A549 (cell line): ENCODE measurements at regions not wholly inside any gene's neighbourhood (a gene's known extent, or its start where the extent isn't known, plus 50 kb on each side); places are given as distances from the start of the nearest gene placed in this dataset.

Source experiments
- ATAC-seq, 2 experiments: fragments of 200-7000 bp in 1 of 2; fragments of >200 bp in 1 of 2; cut with Nextera tagmentation in 1 of 2; cut with Tn5 transposase in 1 of 2; 3 replicates each; pipeline versions ENCODE4 v1.8.0 to v1.9.1; 2018 to 2020; ENCODE audit warnings: mild to moderate bottlenecking in 1 of 2, moderate library complexity in 1 of 2
- CTCF ChIA-PET: fragments of 300-600 bp; sonication (Branson Sonifier 250); formaldehyde crosslinking; extraction: SDS; loops from one replicate; lab custom pipeline; 2021; ENCODE audit warnings: antibody characterized with exemption, inconsistent platforms; lab: Yijun Ruan, JAX
- POLR2A ChIA-PET: fragments of 350-600 bp; formaldehyde crosslinking; extraction: SDS; loops from one replicate; lab custom pipeline; 2021; ENCODE audit warnings: antibody characterized with exemption, inconsistent platforms; lab: Yijun Ruan, JAX
- DNase-seq, 2 experiments: peaks; one replicate each; pipeline versions ENCODE4 v3.0.0 to v3.0.0-alpha.2; 2011 to 2016; ENCODE audit warnings: low read depth in 1 of 2, low spot score in 1 of 2
- FAIRE-seq: peaks from 2 replicates; lab custom pipeline; 2011; peaks lifted over from hg19 to GRCh38; lab: Jason Lieb, UNC
- H3K27ac ChIP-seq, 2 experiments: fragments of >200 bp; sonication (Bioruptor Twin); formaldehyde crosslinking; 3 replicates each; pipeline ENCODE4 v1.5.1; 2016 to 2017
- H3K4me1 ChIP-seq: fragments of >200 bp; sonication (Bioruptor Twin); formaldehyde crosslinking; 3 replicates; pipeline ENCODE4 v1.6.1; 2016
- H3K4me2 ChIP-seq: fragments of >200 bp; sonication (Bioruptor Twin); formaldehyde crosslinking; 3 replicates; pipeline ENCODE4 v1.6.1; 2016
- H3K4me3 ChIP-seq: fragments of >200 bp; sonication (Bioruptor Twin); formaldehyde crosslinking; 3 replicates; pipeline ENCODE4 v1.5.1; 2016
- H3K9me3 ChIP-seq: fragments of >200 bp; sonication (Bioruptor Twin); formaldehyde crosslinking; 3 replicates; pipeline ENCODE4 v1.6.1; 2016
- ATOH8 ChIP-seq: fragments of 250-450 bp; sonication (Bioruptor Pico); IDR thresholded peaks from 2 replicates; pipeline ENCODE4 v1.5.0; 2020; ENCODE audit warnings: low read depth, mild to moderate bottlenecking, moderate library complexity
- BHLHE40 ChIP-seq: IDR thresholded peaks from 2 replicates; pipeline ENCODE4 v1.6.1; 2012; ENCODE audit warnings: low read depth, low read length, inconsistent platforms
- CHD2 ChIP-seq: fragments of 150-350 bp; IDR thresholded peaks from 2 replicates; pipeline ENCODE4 v1.6.1; 2014; ENCODE audit warnings: low read length; ENCODE audit not compliant: partially characterized antibody
- CTCF ChIP-seq: fragments of >200 bp; sonication (Bioruptor Twin); formaldehyde crosslinking; IDR thresholded peaks from 3 replicates; pipeline ENCODE4 v1.5.1; 2016
- E2F6 ChIP-seq: IDR thresholded peaks from 2 replicates; pipeline ENCODE4 v1.6.1; 2012; ENCODE audit warnings: low read depth, borderline replicate concordance
- EHF ChIP-seq: fragments of 250-450 bp; sonication (Bioruptor Pico); IDR thresholded peaks from 2 replicates; pipeline ENCODE4 v1.5.0; 2020; ENCODE audit warnings: mild to moderate bottlenecking
- EHMT2 ChIP-seq: fragments of 200-600 bp; sonication (generic); IDR thresholded peaks from 2 replicates; pipeline ENCODE4 v1.6.1; 2016; ENCODE audit warnings: antibody characterized with exemption, low read depth, mild to moderate bottlenecking, moderate library complexity
- ELK1 ChIP-seq: fragments of 150-350 bp; IDR thresholded peaks from 2 replicates; pipeline ENCODE4 v1.6.1; 2014; ENCODE audit warnings: low read depth, mild to moderate bottlenecking, low read length
- FOSB ChIP-seq: fragments of 250-450 bp; sonication (Bioruptor Pico); IDR thresholded peaks from 2 replicates; pipeline ENCODE4 v1.5.0; 2020; ENCODE audit warnings: mild to moderate bottlenecking, moderate library complexity
- HEYL ChIP-seq: fragments of 250-450 bp; sonication (Bioruptor Pico); IDR thresholded peaks from 2 replicates; pipeline ENCODE4 v1.8.0; 2021; ENCODE audit warnings: mild to moderate bottlenecking, moderate library complexity
- HOXB5 ChIP-seq: fragments of 250-450 bp; sonication (Bioruptor Pico); IDR thresholded peaks from 2 replicates; pipeline ENCODE4 v1.5.0; 2020; ENCODE audit warnings: mild to moderate bottlenecking, moderate library complexity
- JUN ChIP-seq, 2 experiments: fragments of >200 bp; sonication (Bioruptor Twin); formaldehyde crosslinking; IDR thresholded peaks; 2 replicates in 1 of 2; 3 replicates in 1 of 2; pipeline ENCODE4 v1.6.1; 2016 to 2017
- JUNB ChIP-seq: fragments of >200 bp; sonication (Bioruptor Twin); formaldehyde crosslinking; IDR thresholded peaks from 2 replicates; pipeline ENCODE4 v1.6.1; 2016
- KDM1A ChIP-seq: fragments of 200-600 bp; sonication (generic); IDR thresholded peaks from 2 replicates; pipeline ENCODE4 v1.6.1; 2016; ENCODE audit warnings: low read depth, mild to moderate bottlenecking
- MAX ChIP-seq: IDR thresholded peaks from 2 replicates; pipeline ENCODE4 v1.6.1; 2012
- NFE2L2 ChIP-seq: fragments of 150-350 bp; conservative IDR thresholded peaks from 2 replicates; pipeline ENCODE4 v1.6.1; 2014; ENCODE audit warnings: low read length
- NPAS2 ChIP-seq: fragments of 250-450 bp; sonication (Bioruptor Pico); IDR thresholded peaks from 2 replicates; pipeline ENCODE4 v1.8.0; 2022; ENCODE audit warnings: mild to moderate bottlenecking, moderate library complexity, borderline replicate concordance
- NR3C1 ChIP-seq: fragments of >200 bp; sonication (Bioruptor Twin); formaldehyde crosslinking; IDR thresholded peaks from 3 replicates; pipeline ENCODE4 v1.6.1; 2017
- PHF8 ChIP-seq: fragments of 200-600 bp; sonication (generic); IDR thresholded peaks from 2 replicates; pipeline ENCODE4 v1.6.1; 2016; ENCODE audit warnings: low read depth, mild to moderate bottlenecking, antibody characterized with exemption, moderate library complexity, borderline replicate concordance
- POLR2A ChIP-seq: IDR thresholded peaks from 2 replicates; pipeline ENCODE4 v1.6.1; 2012; ENCODE audit warnings: mild to moderate bottlenecking, low read length
- RARB ChIP-seq: fragments of 250-450 bp; sonication (Bioruptor Pico); IDR thresholded peaks from 2 replicates; pipeline ENCODE4 v1.8.0; 2021; ENCODE audit warnings: mild to moderate bottlenecking, moderate library complexity
- RFX5 ChIP-seq: fragments of 450-650 bp; IDR thresholded peaks from 2 replicates; pipeline ENCODE4 v1.7.1; 2014; ENCODE audit warnings: antibody characterized with exemption, mild to moderate bottlenecking, moderate library complexity
- RNF2 ChIP-seq: fragments of 200-600 bp; sonication (generic); IDR thresholded peaks from 2 replicates; pipeline ENCODE4 v1.6.1; 2016; ENCODE audit warnings: low read depth, mild to moderate bottlenecking, antibody characterized with exemption, moderate library complexity, borderline replicate concordance
- TFCP2L1 ChIP-seq: fragments of 250-450 bp; sonication (Bioruptor Pico); IDR thresholded peaks from 2 replicates; pipeline ENCODE4 v1.5.0; 2021; ENCODE audit warnings: mild to moderate bottlenecking
- USF2 ChIP-seq: fragments of 450-650 bp; IDR thresholded peaks from 2 replicates; pipeline ENCODE4 v1.6.1; 2014; ENCODE audit warnings: antibody characterized with exemption
- ZSCAN20 ChIP-seq: fragments of 250-450 bp; sonication (Bioruptor Pico); IDR thresholded peaks from 2 replicates; pipeline ENCODE4 v1.8.0; 2022; ENCODE audit warnings: mild to moderate bottlenecking, moderate library complexity
- WGBS: methylation state at CpG from one replicate; pipeline ENCODE4 v1.1.6; 2017; ENCODE audit errors: missing lambda C conversion rate; 5-methylcytosine and 5-hydroxymethylcytosine counted together

- no peak for TF ChIP-seq MAX
- no peak for TF ChIP-seq BHLHE40
- TF ChIP-seq FOSB (CRISPR knock-in tag): no peak
These were observed 96.6 kb downstream of the BTBD3 start (continued) for GRCh38 chr20:12014276-12014675.

GRCh38 chr20:12014736-12015135 lies 97.0 kb downstream of the BTBD3 start:
- no peak for ATAC-seq
- no peak for FAIRE-seq
- no peak overlapping the region for H3K4me2 ChIP-seq
- POLR2A ChIA-PET: no interaction called here
- 88% methylated on average over 1 of the region's 1 CpG for WGBS
- DNase-seq: no peak
- no peak overlapping the region for H3K27ac ChIP-seq
- H3K4me1 ChIP-seq: no peaks in the 10 kb centered on the region
- H3K9me3 ChIP-seq: no peaks in the 10 kb centered on the region
- no peak for TF ChIP-seq USF2
- TF ChIP-seq JUN (IDR thresholded peaks at IDR 0.05): no peak
- TF ChIP-seq FOSB (CRISPR knock-in tag): no peak
- no peak for TF ChIP-seq CHD2
- no peak for TF ChIP-seq TFCP2L1 (CRISPR knock-in tag)
- no peak for TF ChIP-seq JUNB
- no peak for TF ChIP-seq ZSCAN20
- TF ChIP-seq E2F6: no peak
- TF ChIP-seq RNF2: no peak
- no peak for TF ChIP-seq ATOH8 (CRISPR knock-in tag)
- TF ChIP-seq NFE2L2: no peak
- TF ChIP-seq, all 56 proteins: peak for 0
- no peak overlapping the region for H3K4me3 ChIP-seq
- CTCF ChIA-PET: interaction anchor here (0.9 to 1.0 kb wide), 2 partner anchors 11 to 20 kb away, joined by 3 read pairs; no protein-coding TSS in a partner anchor

GRCh38 chr20:12016291-12016690 lies 98.6 kb downstream of the BTBD3 start:
- 0% methylated on average over 2 of the region's 2 CpGs for WGBS
- ChIA-PET POLR2A (no interaction called here), CTCF (interaction anchor here (0.5 to 1.8 kb wide), 4 partner anchors 19 to 1001 kb away, joined by 3 to 5 read pairs (median 3); no protein-coding TSS in a partner anchor)
- Histone ChIP-seq H3K4me3 (no peak overlapping the region), H3K4me1 (no peaks in the 10 kb centered on the region), H3K9me3 (no peaks in the 10 kb centered on the region), H3K27ac (no peak overlapping the region), H3K4me2 (no peak overlapping the region)
- ATAC-seq (no peak), FAIRE-seq (no peak), DNase-seq (no peak)
- TF ChIP-seq RFX5: no peak
- no peak for TF ChIP-seq RARB
- TF ChIP-seq POLR2A: no peak
- no peak for TF ChIP-seq HOXB5 (CRISPR knock-in tag)
- no peak for TF ChIP-seq PHF8
- TF ChIP-seq HEYL (CRISPR knock-in tag): no peak
- no peak for TF ChIP-seq BHLHE40
- TF ChIP-seq EHMT2: no peak
- no peak for TF ChIP-seq CTCF
- no peak for TF ChIP-seq KDM1A
- TF ChIP-seq ELK1: no peak
- no peak for TF ChIP-seq EHF (CRISPR knock-in tag)
- TF ChIP-seq CHD2: no peak
- TF ChIP-seq NR3C1: no peak
- TF ChIP-seq NPAS2 (CRISPR knock-in tag): no peak
